WTC11 (cell line): ENCODE measurements at regions not wholly inside any gene's neighbourhood (a gene's known extent, or its start where the extent isn't known, plus 50 kb on each side); places are given as distances from the start of the nearest gene placed in this dataset.
"Not testable (repeated sequence)": the region's sequence is repeated elsewhere in the genome, so short reads cannot be mapped to it uniquely, and the experiment has no call there.

ENCODE experiments used
- CREB1 ChIP-seq: sonication (generic); formaldehyde crosslinking; IDR thresholded peaks from 2 replicates; pipeline ENCODE4 v1.8.0; 2023; ENCODE audit warnings: mild to moderate bottlenecking, missing genetic modification reagents
- ZNF138 ChIP-seq: sonication (generic); formaldehyde crosslinking; conservative IDR thresholded peaks from 2 replicates; pipeline ENCODE4 v1.8.1; 2022; ENCODE audit warnings: mild to moderate bottlenecking, moderate library complexity, missing genetic modification reagents
- ZNF396 ChIP-seq: fragments of 250-450 bp; sonication (Bioruptor Pico); IDR thresholded peaks from 2 replicates; pipeline ENCODE4 v1.8.0; 2021; ENCODE audit warnings: mild to moderate bottlenecking, moderate library complexity, borderline replicate concordance
- ZNF423 ChIP-seq: fragments of 250-450 bp; sonication (Bioruptor Pico); IDR thresholded peaks from 2 replicates; pipeline ENCODE4 v2.1.2; 2022; ENCODE audit warnings: mild to moderate bottlenecking, moderate library complexity
- TF ChIP-seq, protein P1 (sequence below): fragments of 200-600 bp; IDR thresholded peaks from 2 replicates; pipeline ENCODE4 v1.8.0; 2022; ENCODE audit warnings: antibody characterized with exemption

DNA sequence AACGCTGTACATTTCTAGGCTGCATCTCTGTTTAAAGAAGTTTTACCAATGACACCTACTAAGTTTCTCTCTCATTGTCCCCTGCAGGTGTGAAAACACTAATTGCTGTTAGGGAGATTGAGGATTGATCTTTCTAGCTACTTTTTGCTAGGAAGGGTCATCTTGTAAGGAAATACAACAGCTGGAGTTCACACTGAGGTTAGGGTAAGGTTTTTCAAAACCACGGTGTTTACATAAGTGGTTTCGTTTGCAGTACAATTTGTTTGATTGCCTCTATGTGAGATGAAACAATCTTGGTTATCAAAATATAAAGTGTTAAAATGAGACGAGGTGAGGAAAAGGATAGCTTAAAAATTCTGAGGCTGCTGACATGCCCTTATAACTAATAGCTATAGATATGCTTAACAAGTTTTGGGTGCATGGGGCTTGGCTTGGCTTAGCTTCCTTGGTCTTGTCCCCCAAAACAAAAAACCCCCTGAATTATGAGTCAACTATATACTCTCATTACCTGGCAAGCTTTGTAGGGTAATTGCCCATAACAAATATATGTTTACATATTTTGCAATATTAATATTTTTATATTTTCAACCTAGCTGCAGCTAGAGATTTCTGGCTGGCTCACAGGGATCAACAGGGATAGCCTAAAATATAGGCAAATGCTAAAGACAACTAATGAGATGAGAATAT is 112.0 kb downstream of the RBMY1D start:
- TF ChIP-seq ZNF396 (CRISPR knock-in tag); CREB1; ZNF423 (CRISPR knock-in tag); ZNF138: not testable (repeated sequence)
- TF ChIP-seq, protein P1, sequence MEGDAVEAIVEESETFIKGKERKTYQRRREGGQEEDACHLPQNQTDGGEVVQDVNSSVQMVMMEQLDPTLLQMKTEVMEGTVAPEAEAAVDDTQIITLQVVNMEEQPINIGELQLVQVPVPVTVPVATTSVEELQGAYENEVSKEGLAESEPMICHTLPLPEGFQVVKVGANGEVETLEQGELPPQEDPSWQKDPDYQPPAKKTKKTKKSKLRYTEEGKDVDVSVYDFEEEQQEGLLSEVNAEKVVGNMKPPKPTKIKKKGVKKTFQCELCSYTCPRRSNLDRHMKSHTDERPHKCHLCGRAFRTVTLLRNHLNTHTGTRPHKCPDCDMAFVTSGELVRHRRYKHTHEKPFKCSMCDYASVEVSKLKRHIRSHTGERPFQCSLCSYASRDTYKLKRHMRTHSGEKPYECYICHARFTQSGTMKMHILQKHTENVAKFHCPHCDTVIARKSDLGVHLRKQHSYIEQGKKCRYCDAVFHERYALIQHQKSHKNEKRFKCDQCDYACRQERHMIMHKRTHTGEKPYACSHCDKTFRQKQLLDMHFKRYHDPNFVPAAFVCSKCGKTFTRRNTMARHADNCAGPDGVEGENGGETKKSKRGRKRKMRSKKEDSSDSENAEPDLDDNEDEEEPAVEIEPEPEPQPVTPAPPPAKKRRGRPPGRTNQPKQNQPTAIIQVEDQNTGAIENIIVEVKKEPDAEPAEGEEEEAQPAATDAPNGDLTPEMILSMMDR, result not testable (repeated sequence)
